Neural progenitor cell (in vitro differentiated cells): ENCODE measurements at regions not wholly inside any gene's neighbourhood (a gene's known extent, or its start where the extent isn't known, plus 50 kb on each side); places are given as distances from the start of the nearest gene placed in this dataset.

Source experiments
- DNase-seq: peaks from one replicate; pipeline ENCODE4 v3.0.0-alpha.2; 2016; ENCODE audit warnings: low spot score
- H2AFZ ChIP-seq: fragments of 200-600 bp; sonication (generic); replicated peaks from 2 replicates; pipeline ENCODE4 v1.6.1; 2016; ENCODE audit warnings: antibody characterized with exemption
- H3F3A ChIP-seq: fragments of 200-600 bp; sonication (generic); 2 replicates; pipeline ENCODE4 v1.6.1; 2016; ENCODE audit warnings: antibody characterized with exemption, low read depth
- H3K27ac ChIP-seq: fragments of 200-600 bp; sonication (generic); 2 replicates; pipeline ENCODE4 v1.5.1; 2016; ENCODE audit warnings: mild to moderate bottlenecking
- H3K27me3 ChIP-seq: fragments of 200-600 bp; sonication (generic); 2 replicates; pipeline ENCODE4 v1.6.1; 2016; ENCODE audit warnings: mild to moderate bottlenecking, moderate library complexity
- H3K36me3 ChIP-seq: fragments of 200-600 bp; sonication (generic); 2 replicates; pipeline ENCODE4 v1.5.1; 2016
- H3K4me1 ChIP-seq: fragments of 200-600 bp; sonication (generic); 2 replicates; pipeline ENCODE4 v1.6.1; 2016; ENCODE audit warnings: mixed run types
- H3K4me2 ChIP-seq: fragments of 200-600 bp; sonication (generic); 2 replicates; pipeline ENCODE4 v1.6.1; 2016
- H3K4me3 ChIP-seq: fragments of 200-600 bp; sonication (generic); 2 replicates; pipeline ENCODE4 v1.5.1; 2016
- H3K79me2 ChIP-seq: fragments of 200-600 bp; sonication (generic); 2 replicates; pipeline ENCODE4 v1.6.1; 2016; ENCODE audit warnings: low read depth
- H3K9ac ChIP-seq: fragments of 200-600 bp; sonication (generic); 2 replicates; pipeline ENCODE4 v1.6.1; 2016
- H3K9me3 ChIP-seq: fragments of 200-600 bp; sonication (generic); 2 replicates; pipeline ENCODE4 v1.5.1; 2016; ENCODE audit warnings: low read depth
- H4K20me1 ChIP-seq: fragments of 200-600 bp; sonication (generic); 2 replicates; pipeline ENCODE4 v1.6.1; 2016; ENCODE audit warnings: low read depth
- H3K27ac Mint-ChIP-seq: 3 replicates; pipeline ENCODE4 v1.8.0; 2021; ENCODE audit warnings: mixed read lengths
- H3K27me3 Mint-ChIP-seq: 2 replicates; pipeline ENCODE4 v1.8.0; 2022; ENCODE audit warnings: low read depth, mild to moderate bottlenecking, inconsistent platforms, moderate library complexity, mixed read lengths; ENCODE audit not compliant: insufficient read depth
- H3K36me3 Mint-ChIP-seq: 3 replicates; pipeline ENCODE4 v1.8.0; 2021; ENCODE audit warnings: mixed read lengths
- H3K4me1 Mint-ChIP-seq: 3 replicates; pipeline ENCODE4 v1.8.0; 2021; ENCODE audit warnings: mixed read lengths
- H3K4me3 Mint-ChIP-seq: 3 replicates; pipeline ENCODE4 v1.8.0; 2021; ENCODE audit warnings: mild to moderate bottlenecking, moderate library complexity, mixed read lengths
- H3K9me3 Mint-ChIP-seq: 3 replicates; pipeline ENCODE4 v1.8.0; 2020; ENCODE audit warnings: mixed read lengths
- EZH2 ChIP-seq: fragments of 200-600 bp; sonication (generic); IDR thresholded peaks from 2 replicates; pipeline ENCODE4 v1.6.1; 2017; ENCODE audit warnings: antibody characterized with exemption, mild to moderate bottlenecking, moderate library complexity
- EZH2phosphoT487 ChIP-seq: fragments of 200-600 bp; sonication (generic); IDR thresholded peaks from 2 replicates; pipeline ENCODE4 v1.6.1; 2017; ENCODE audit warnings: antibody characterized with exemption
- TF ChIP-seq, protein P1 (sequence below): fragments of 200-600 bp; sonication (generic); IDR thresholded peaks from 2 replicates; pipeline ENCODE4 v1.5.1; 2017; ENCODE audit warnings: antibody characterized with exemption, mild to moderate bottlenecking

GRCh38 chr6:10237298-10238038 is 177.4 kb downstream of the TFAP2A start:
- Histone ChIP-seq H3K4me3 (no peak overlapping the region), H3K4me2 (no peak overlapping the region), H3F3A (no peaks in the 10 kb centered on the region), H2AFZ (no peak overlapping the region), H3K27me3 (no peaks in the 10 kb centered on the region), H4K20me1 (no peaks in the 10 kb centered on the region), H3K27ac (no peak overlapping the region), H3K9ac (no peak overlapping the region), H3K4me1 (peaks cover 7% of the 10 kb centered on the region), H3K36me3 (no peaks in the 10 kb centered on the region), H3K79me2 (no peaks in the 10 kb centered on the region), H3K9me3 (no peaks in the 10 kb centered on the region)
- Mint-ChIP-seq H3K4me3 (no peak overlapping the region), H3K9me3 (no peaks in the 10 kb centered on the region), H3K4me1 (peaks cover 12% of the 10 kb centered on the region), H3K27ac (no peak overlapping the region), H3K27me3 (peaks cover 6% of the 10 kb centered on the region), H3K36me3 (no peaks in the 10 kb centered on the region)
- no peak for DNase-seq
- no peak for TF ChIP-seq EZH2
- TF ChIP-seq EZH2phosphoT487, result no peak
- TF ChIP-seq, protein P1, sequence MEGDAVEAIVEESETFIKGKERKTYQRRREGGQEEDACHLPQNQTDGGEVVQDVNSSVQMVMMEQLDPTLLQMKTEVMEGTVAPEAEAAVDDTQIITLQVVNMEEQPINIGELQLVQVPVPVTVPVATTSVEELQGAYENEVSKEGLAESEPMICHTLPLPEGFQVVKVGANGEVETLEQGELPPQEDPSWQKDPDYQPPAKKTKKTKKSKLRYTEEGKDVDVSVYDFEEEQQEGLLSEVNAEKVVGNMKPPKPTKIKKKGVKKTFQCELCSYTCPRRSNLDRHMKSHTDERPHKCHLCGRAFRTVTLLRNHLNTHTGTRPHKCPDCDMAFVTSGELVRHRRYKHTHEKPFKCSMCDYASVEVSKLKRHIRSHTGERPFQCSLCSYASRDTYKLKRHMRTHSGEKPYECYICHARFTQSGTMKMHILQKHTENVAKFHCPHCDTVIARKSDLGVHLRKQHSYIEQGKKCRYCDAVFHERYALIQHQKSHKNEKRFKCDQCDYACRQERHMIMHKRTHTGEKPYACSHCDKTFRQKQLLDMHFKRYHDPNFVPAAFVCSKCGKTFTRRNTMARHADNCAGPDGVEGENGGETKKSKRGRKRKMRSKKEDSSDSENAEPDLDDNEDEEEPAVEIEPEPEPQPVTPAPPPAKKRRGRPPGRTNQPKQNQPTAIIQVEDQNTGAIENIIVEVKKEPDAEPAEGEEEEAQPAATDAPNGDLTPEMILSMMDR, result no peak

DNA sequence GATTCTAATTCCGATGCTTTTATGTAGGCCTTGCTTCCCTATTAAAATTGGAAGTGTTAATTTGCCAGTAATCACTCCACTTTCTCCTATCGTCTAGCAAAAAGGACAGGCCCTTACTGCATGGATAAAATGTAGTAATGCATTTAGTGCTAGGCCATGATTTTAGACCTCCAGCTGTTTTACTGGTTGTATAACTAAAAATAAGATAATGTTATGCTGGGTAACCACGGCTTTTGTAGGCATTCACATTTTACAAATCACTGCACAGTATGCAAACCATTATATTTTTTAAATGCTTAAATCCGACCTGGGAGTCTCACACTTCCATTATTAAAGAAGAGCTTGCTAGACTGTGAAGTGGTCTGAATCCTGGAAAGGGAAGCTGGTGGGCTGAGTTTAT is 179.5 kb downstream of the TFAP2A start:
- no peak for TF ChIP-seq EZH2
- TF ChIP-seq EZH2phosphoT487, result no peak
- TF ChIP-seq, protein P1, result no peak
- H3K9ac ChIP-seq, result no peak overlapping the region
- H3K79me2 ChIP-seq, result no peaks in the 10 kb centered on the region
- Mint-ChIP-seq H3K4me3 (no peak overlapping the region), H3K36me3 (no peaks in the 10 kb centered on the region), H3K27ac (no peak overlapping the region), H3K9me3 (no peaks in the 10 kb centered on the region), H3K4me1 (peaks cover 12% of the 10 kb centered on the region), H3K27me3 (no peaks in the 10 kb centered on the region)
- no peaks in the 10 kb centered on the region for H3K9me3 ChIP-seq
- no peak for DNase-seq
- no peaks in the 10 kb centered on the region for H3K4me1 ChIP-seq
- H3K27ac ChIP-seq, result no peak overlapping the region
- no peak overlapping the region for H3K4me2 ChIP-seq
- H3F3A ChIP-seq, result no peaks in the 10 kb centered on the region
- H3K4me3 ChIP-seq, result no peak overlapping the region
- no peak overlapping the region for H2AFZ ChIP-seq
- H4K20me1 ChIP-seq, result no peaks in the 10 kb centered on the region
- no peaks in the 10 kb centered on the region for H3K27me3 ChIP-seq
- no peaks in the 10 kb centered on the region for H3K36me3 ChIP-seq

DNA sequence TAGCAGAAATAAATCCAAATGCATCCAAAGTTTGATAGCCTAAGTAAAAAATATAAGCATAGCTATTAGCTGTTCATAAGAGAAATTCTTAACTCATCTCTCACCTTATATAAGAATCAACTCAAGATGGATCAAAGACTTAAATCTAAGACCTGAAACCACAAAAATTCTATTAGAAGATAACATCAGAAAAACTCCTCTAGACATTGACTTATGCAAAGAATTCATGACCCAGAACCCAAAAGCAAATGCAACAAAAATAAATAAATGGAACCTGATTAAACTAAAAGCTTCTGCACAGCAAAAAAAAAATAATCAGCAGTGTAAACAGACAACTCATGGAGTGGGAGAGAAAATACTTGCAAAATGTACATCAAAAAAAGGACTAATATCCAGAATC is 184.3 kb downstream of the TFAP2A start:
- Mint-ChIP-seq H3K27ac (no peak overlapping the region), H3K4me1 (peaks cover 3% of the 10 kb centered on the region), H3K4me3 (no peak overlapping the region), H3K9me3 (peaks cover 17% of the 10 kb centered on the region), H3K36me3 (no peaks in the 10 kb centered on the region), H3K27me3 (peaks cover 2% of the 10 kb centered on the region)
- no peak overlapping the region for H3K9ac ChIP-seq
- no peak overlapping the region for H2AFZ ChIP-seq
- no peaks in the 10 kb centered on the region for H3F3A ChIP-seq
- no peaks in the 10 kb centered on the region for H3K27me3 ChIP-seq
- no peaks in the 10 kb centered on the region for H3K79me2 ChIP-seq
- H3K27ac ChIP-seq, result no peak overlapping the region
- no peak for DNase-seq
- H3K4me2 ChIP-seq, result no peak overlapping the region
- no peak for TF ChIP-seq EZH2phosphoT487
- TF ChIP-seq, protein P1, result no peak
- no peak for TF ChIP-seq EZH2
- no peaks in the 10 kb centered on the region for H3K9me3 ChIP-seq
- no peaks in the 10 kb centered on the region for H3K36me3 ChIP-seq
- no peaks in the 10 kb centered on the region for H3K4me1 ChIP-seq
- no peak overlapping the region for H3K4me3 ChIP-seq
- H4K20me1 ChIP-seq, result no peaks in the 10 kb centered on the region
